ENCODE measurements at regions not wholly inside any gene's neighbourhood (a gene's known extent, or its start where the extent isn't known, plus 50 kb on each side); places are given as distances from the start of the nearest gene placed in this dataset.

- in situ Hi-C loops (cut with HindIII; ENCODE audit: low pct_unique_long_range_greater_than_20kb, low sequenced_read_pairs) (no loop called here), intact Hi-C loops (cut with micrococcal nuclease; ENCODE audit: unreplicated experiment) (no loop called here)
- ChIA-PET POLR2A (no interaction called here), CTCF (no interaction called here)
- no peaks in the 10 kb centered on the region for H3K4me1 ChIP-seq (ENCODE audit: control insufficient read depth, insufficient read depth, low read length)
- H3K27ac ChIP-seq (ENCODE audit: low read length): no peak overlapping the region
- no peaks in the 10 kb centered on the region for H3K36me3 ChIP-seq (ENCODE audit: control insufficient read depth, insufficient read depth, low read length)
- no peak for DNase-seq (ENCODE audit: low read depth, low spot score)
- H3K9me3 ChIP-seq (ENCODE audit: control insufficient read depth, insufficient read depth, low read depth, low read length): no peaks in the 10 kb centered on the region
- H3K4me3 ChIP-seq (ENCODE audit: low read depth in 2 of 2, low read length in 2 of 2): no peak overlapping the region
- BruUV-seq (replicated peaks): no TSS peak
- TF ChIP-seq TCF7L2 (IDR thresholded peaks at IDR 0.05; ENCODE audit: low read depth, low read length): no peak
- TF ChIP-seq CTCF (IDR thresholded peaks at IDR 0.05): no peak
- no peak for TF ChIP-seq POLR2AphosphoS5 (IDR thresholded peaks at IDR 0.05; ENCODE audit: low read depth, low read length)
- no peak for TF ChIP-seq REST (IDR thresholded peaks at IDR 0.05; ENCODE audit: insufficient read depth in 1 of 2, low read depth in 2 of 2, low read length in 1 of 2)
- no peak for TF ChIP-seq SIN3A (IDR thresholded peaks at IDR 0.05; ENCODE audit: borderline replicate concordance, insufficient read depth, low read depth, low read length)
- ATAC-seq: no peak
- no peaks in the 10 kb centered on the region for H3K27me3 ChIP-seq (ENCODE audit: control insufficient read depth, insufficient read depth, low read length)
Measured at GRCh38 chr18:7414459-7414858, 152.7 kb upstream of the PTPRM start.

- BruUV-seq (replicated peaks): no TSS peak
- Histone ChIP-seq H3K27me3 (ENCODE audit: control insufficient read depth, insufficient read depth, low read length) (no peaks in the 10 kb centered on the region), H3K4me3 (ENCODE audit: low read depth in 2 of 2, low read length in 2 of 2) (no peak overlapping the region), H3K4me1 (ENCODE audit: control insufficient read depth, insufficient read depth, low read length) (no peaks in the 10 kb centered on the region), H3K36me3 (ENCODE audit: control insufficient read depth, insufficient read depth, low read length) (no peaks in the 10 kb centered on the region), H3K27ac (ENCODE audit: low read length) (no peak overlapping the region), H3K9me3 (ENCODE audit: control insufficient read depth, insufficient read depth, low read depth, low read length) (no peaks in the 10 kb centered on the region)
- ATAC-seq (no peak), DNase-seq (ENCODE audit: low read depth, low spot score) (no peak)
- intact Hi-C loops (cut with micrococcal nuclease; ENCODE audit: unreplicated experiment): no loop called here
- in situ Hi-C loops (cut with HindIII; ENCODE audit: low pct_unique_long_range_greater_than_20kb, low sequenced_read_pairs): no loop called here
- TF ChIP-seq SIN3A (IDR thresholded peaks at IDR 0.05; ENCODE audit: borderline replicate concordance, insufficient read depth, low read depth, low read length) (no peak), POLR2AphosphoS5 (IDR thresholded peaks at IDR 0.05; ENCODE audit: low read depth, low read length) (no peak), CTCF (IDR thresholded peaks at IDR 0.05) (no peak), REST (IDR thresholded peaks at IDR 0.05; ENCODE audit: insufficient read depth in 1 of 2, low read depth in 2 of 2, low read length in 1 of 2) (no peak), TCF7L2 (IDR thresholded peaks at IDR 0.05; ENCODE audit: low read depth, low read length) (no peak)
- ChIA-PET CTCF (no interaction called here), POLR2A (interaction anchor here (0.6 kb wide), 1 partner anchor 21 kb away, joined by 9 read pairs; no protein-coding TSS in a partner anchor)
Measured at GRCh38 chr18:7415081-7415894, 151.8 kb upstream of the PTPRM start.
